ENCODE measurements at regions not wholly inside any gene's neighbourhood (a gene's known extent, or its start where the extent isn't known, plus 50 kb on each side); places are given as distances from the start of the nearest gene placed in this dataset.
"Not testable (repeated sequence)": the region's sequence is repeated elsewhere in the genome, so short reads cannot be mapped to it uniquely, and the experiment has no call there.

DNA sequence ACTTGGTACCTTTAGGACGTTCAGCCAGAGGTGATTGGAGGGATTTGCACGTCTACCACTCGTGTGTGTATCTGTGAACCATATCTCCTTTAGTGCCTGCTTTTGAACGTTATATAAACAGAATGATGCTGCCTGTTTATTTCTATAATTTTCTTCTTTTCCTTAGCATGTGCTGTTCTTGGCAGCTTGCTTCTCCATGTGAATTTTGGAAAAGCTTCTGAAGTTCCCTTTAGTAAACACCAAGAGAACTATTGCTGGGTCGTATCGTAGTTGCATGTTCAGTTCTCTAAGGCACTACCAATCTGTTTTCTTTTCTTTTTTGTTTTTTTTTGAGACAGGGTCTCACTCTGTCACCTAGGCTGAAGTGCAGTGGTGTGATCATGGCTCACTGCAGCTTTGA, 73.8 kb upstream of the FANCC start:
- not testable (repeated sequence) for DNase-seq (ENCODE audit: low read depth in 2 of 2)

DNA sequence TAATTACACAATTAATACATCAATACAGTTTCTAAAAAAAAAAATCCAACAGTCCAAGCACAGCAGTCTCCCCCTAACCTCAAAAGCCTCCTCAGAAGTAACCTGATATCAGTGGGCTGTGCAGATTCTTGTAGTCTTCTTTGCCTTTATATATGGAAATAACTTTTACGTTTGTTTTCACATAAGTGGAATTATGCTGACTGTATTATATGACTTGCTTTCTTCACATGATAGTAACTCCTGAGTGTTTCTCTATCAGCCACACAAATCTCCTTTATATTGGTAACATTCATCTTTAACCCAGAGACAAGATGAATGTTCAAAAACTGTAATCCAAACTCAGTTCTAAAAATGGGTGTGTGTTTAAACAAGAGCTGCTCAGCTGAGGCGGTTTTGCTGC, 71.9 kb upstream of the FANCC start:
- no peak for DNase-seq (ENCODE audit: low read depth in 2 of 2)

DNA sequence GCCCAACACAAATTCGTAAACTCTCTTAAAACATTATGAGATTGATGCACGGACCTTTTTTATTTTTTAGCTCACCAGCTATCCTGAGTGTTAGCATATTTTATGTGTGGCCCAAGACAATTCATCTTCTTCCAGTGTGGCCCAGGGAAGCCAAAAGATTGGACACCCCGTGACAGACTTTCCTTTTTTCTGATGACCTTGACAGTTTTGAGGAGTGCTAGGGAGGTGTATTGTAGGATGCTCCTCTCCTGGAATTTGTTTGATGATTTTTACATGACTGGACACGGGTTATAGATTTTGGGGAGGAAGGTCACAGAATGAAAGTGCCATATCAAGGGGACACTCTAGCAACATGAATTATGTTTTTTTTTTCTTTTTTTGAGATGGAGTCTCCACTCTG, 69.3 kb upstream of the FANCC start:
- no peak for DNase-seq (ENCODE audit: low read depth in 2 of 2)

DNA sequence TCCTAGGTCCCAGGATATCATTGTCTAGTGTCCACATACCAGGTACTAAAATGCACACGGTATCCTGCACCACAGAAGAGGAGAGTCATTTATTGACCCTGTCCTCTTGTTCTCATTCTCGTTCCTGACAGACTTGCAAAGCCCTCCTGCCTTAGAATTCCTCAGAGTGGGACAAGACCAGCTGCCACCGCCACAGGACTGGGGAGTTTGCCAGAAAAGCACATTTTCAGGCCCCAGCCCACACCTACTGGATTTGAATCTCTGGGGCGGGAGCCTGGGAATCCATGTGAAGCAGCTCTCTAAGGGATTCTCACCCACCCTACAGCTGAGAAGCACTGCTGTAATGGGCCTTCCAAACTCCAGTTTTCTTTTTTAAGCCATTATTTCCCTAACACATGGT, 68.0 kb upstream of the FANCC start:
- DNase-seq (ENCODE audit: low read depth in 2 of 2), result no peak

DNA sequence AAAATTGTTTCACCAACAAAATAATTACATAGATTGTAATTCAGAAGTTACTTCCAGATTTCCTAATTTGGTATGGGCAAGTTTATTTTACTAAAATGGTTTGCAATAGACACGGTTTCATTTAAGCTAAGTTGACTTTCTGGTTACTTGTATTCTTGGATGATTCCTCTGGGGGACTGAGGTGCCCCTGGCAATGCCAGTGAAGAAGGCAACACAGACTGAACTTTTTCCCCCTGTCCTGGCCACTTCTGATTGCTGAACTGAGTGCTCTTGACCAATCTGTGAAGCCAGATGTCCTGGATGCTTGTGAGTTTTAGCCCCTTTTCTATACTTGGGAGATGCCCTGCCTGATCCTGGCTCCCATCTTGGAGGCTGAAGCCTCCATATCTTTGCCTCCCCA, 66.3 kb upstream of the FANCC start:
- DNase-seq (ENCODE audit: low read depth in 2 of 2), result no peak

DNA sequence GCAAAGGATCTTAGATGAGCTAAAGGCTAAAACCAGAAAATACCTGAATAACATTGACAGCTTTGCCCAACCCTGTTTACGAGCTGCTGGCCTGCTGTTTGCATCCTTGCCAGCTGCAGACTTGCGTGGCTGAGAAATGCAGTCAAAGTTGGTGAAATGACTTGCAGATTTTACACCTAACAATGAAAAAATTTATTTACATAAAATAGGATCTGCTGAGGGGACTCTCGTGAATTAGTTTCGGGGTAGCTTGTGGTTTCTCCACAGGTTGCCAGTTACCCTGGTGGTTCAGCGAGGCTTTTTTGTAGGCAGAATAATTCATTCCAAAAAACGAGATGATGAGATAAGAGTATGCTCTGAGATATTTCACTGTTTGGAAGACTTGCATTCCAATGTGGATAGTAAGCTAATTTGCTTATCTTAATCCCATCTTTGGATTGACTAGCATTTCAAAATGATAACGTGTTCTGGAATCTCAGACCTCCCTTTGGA, 65.7 kb upstream of the FANCC start:
- DNase-seq (ENCODE audit: low read depth in 2 of 2), result peak in 1 of 2 donors; percentile 18

DNA sequence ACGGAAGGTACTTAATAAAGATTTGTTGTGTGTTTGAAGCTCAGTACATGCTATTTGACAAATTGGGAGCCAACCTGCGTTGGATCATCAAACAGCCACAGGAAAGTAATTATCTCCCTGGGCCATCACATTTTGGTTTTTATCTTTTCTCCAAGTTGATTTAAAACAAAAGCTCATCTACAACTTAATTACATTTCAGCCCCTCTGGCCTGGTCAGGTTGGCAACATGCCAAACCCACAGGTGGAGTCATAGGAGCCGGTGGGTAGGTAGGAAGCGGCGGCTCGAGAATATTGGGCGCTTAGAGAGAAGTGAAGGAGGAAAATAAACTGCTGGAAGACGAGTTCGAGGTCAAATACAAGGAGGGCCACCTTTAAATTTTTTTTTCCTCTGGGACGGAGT, 64.9 kb upstream of the FANCC start:
- no peak for DNase-seq (ENCODE audit: low read depth in 2 of 2)

DNA sequence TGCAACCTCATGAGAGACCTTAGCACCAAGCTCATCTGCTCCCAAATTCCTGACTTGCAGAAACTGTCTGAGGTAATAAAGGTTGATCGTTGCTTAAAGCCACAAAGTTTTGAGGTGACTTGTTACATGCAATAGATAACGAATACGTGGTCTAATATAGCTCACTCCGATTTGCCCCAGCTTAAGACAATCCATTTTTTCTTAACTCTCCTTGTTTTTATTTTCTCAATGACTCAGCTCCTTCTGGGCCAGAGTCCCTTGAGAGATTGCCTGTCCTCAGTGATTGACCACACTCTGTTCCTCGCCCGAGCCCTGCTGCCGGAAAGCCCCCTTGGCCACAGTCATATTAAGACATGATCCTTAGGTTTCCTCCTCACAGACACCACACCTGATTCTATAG, 63.7 kb upstream of the FANCC start:
- DNase-seq (ENCODE audit: low read depth in 2 of 2), result peak in 1 of 2 donors; percentile 16

DNA sequence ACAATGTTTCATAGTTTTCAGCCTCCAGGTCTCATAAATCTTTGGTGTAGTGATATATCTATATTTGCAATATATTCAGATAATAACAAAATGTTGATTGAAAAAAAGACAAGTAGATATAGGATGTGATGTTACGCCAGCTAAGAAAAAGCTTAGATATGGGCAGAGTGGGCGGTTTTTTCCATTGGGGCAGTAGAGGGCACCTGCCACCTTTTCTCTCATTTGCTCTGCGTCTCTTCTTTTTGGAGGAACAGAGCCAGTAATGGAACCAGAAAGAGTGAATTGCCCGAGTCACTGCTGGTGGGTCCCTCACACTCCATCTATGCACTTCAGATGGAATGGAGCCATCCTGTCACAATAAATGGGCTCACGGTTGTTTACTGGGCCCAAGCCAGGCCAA, 62.1 kb upstream of the FANCC start:
- DNase-seq (ENCODE audit: low read depth in 2 of 2), result no peak

DNA sequence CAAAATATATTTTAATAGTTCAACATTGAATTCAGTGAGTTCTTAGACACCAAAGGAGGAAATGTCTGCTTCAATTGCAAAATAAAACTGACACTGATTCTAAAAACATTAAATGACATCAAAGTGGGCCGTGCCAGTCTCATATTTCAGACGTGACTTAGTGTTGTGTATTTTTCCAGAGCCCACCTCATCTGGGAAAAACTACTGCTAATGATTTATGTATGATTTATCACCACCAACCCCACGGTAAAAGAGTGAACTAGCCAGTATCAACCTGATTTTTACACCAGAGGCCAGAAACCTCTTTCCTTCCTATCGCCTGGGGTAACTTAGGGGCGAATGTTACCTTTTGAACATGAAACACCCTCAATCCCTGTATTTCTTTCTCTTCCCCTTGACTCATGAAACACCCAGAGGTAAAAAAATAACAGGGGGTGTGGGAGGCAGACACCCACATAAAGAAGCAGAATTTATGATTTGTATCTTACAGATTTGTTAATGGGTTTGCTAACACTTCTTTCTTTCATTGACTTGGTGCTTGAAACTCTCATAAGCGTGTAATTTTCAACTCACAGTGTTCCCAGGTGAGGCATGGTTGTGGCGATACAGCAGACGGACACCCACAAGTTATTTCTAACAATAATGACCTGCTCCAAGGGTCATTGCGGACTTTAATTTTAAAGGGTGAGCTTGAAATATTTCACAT, 56.4 kb upstream of the FANCC start:
- DNase-seq (ENCODE audit: low read depth in 2 of 2), result peak in 1 of 2 donors; percentile 72

DNA sequence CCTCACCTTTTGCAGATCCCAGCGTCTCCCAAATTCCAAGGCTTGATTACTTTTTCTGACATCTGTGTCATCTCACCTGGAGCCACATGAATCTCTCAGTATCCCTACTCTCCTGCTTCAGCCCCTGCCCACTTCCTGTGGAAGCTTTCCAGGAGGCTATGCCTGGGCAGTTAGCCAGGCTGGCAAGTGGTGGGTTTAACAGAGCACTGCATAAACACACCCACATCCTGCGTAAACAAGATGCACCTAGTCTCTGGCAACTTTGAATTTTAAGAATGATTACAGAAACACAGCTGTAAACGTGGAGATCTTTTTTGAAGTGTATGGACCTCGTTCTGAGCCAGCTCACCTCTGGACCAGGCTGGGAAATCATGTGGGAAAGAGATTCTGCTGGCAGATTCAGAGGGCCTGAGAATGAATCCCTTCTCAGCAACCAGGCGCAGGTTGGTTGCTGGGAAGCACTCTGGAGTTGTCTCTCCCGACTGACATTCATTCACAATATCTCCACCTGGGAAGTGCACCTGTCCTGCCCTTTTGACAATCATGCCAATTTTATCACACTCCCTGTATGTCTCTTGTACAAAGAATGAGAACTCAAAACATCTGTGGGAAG, 55.7 kb upstream of the FANCC start:
- DNase-seq (ENCODE audit: low read depth in 2 of 2), result peak in 1 of 2 donors; percentile 22

DNA sequence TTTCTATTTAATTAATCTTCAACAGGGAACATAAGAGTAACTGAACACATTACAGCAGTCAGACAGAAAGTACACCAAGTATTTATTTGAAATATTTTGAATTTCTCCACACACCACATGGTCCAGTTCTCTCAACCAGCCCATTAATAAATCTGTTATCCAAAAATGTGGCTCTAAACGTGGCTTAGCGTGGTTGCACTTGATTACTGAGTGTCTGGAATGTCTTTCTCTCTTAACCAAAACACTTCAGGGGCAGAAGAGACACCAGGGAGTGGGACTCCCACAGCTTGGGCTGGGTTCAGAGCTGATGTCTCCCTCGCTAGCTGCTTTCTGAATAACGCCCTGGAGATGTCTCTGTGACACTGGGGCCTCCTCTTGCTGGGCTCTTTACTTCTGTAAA, 52.6 kb upstream of the FANCC start:
- no peak for DNase-seq (ENCODE audit: low read depth in 2 of 2)

DNA sequence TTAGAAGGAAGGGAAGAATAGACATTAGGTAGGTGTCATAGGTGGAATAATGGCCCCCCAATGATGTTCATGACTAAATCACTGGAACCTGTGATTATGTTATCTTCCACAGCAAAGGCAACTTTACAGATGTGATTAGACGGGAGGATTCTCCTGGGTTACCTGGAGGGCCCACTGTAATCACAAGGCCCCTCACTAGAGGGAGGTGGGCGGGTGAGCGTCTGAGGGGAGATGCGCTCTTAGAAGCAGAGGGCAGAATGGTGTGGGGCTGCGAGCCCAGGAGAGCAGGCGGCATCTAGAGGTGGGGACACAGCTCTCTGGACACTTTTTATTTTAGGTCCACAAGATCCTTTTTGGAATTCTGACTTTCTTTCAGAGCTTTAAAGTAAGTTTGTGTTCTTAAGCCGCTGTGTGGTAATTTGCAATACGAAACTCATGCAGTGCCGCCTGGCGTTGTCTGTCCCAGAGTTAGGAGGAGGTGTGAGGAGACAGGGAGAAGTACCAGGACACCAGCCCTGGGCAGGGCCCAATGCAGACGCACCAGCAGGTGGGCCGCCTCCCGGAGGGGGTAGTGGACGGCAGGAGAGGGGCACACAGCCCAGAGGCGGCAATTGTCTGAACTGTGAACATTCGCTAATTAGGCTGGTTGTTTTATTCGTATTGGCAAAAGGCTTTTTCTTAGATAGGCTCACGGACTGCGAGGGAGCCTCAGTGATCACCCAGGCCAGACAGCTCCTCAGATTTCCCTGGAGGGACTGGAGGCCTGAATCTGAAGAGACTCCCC, 51.1 kb upstream of the FANCC start:
- no peak for DNase-seq (ENCODE audit: low read depth in 2 of 2)
